ENCODE measurements at regions not wholly inside any gene's neighbourhood (a gene's known extent, or its start where the extent isn't known, plus 50 kb on each side); places are given as distances from the start of the nearest gene placed in this dataset.

DNA sequence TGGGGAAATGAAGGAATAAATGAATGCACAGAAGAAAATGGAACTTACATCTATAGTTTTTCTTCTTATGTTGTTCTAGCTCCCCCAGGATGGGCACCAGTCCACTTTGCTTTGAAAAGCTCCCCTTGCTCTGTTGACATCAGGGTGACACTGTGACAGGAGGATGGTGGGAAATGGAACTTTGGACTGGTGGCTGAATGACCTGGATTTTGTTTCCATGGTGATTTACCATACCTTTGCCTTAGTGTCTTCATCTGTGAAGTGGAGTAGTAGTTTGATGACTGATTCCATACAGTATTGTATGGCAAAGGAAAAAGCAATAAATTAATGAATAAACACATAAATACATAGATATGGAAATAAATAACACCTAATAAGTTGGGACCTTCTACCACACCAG, 294.7 kb downstream of the KIF4B start:
- TF ChIP-seq USF2 (IDR thresholded peaks at IDR 0.05; ENCODE audit: low read depth, low read length) (no peak), RAD21 (IDR thresholded peaks at IDR 0.05; ENCODE audit: low read length) (no peak), CTCF (conservative IDR thresholded peaks at IDR 0.05; ENCODE audit: low read depth, low read length) (no peak), CEBPB (IDR thresholded peaks at IDR 0.05; ENCODE audit: low read depth, low read length) (no peak), POLR2A (IDR thresholded peaks at IDR 0.05; ENCODE audit: low read depth, low read length) (no peak), CHD1 (IDR thresholded peaks at IDR 0.05; ENCODE audit: low read depth, low read length) (no peak), RCOR1 (IDR thresholded peaks at IDR 0.05; ENCODE audit: insufficient replicate concordance, low read length) (no peak), MAZ (IDR thresholded peaks at IDR 0.05; ENCODE audit: borderline replicate concordance, low read depth, low read length) (no peak), ELK1 (IDR thresholded peaks at IDR 0.05; ENCODE audit: borderline replicate concordance, low read depth, low read length) (no peak)
